ENCODE measurements at regions not wholly inside any gene's neighbourhood (a gene's known extent, or its start where the extent isn't known, plus 50 kb on each side); places are given as distances from the start of the nearest gene placed in this dataset.

DNA sequence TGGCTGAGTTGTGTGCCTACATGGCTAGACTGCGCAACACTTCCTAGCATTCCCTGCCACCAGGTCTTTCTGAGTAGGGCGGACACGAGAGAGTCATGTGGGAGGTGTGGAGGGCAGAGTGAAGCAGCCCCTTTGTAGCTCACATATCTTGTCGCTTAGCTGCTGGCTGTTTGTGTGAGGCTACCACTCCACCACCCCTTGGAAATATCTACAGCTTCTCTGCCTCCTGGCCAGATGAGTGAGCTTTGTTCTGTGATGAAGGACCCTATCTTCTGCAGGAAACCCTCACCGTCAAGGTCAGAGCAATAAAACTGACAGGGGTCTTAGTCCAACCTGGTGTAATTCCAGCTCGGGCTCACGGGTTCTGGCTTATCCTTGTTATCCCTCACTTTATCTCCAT lies 232.1 kb upstream of the ASIC2 start:
- no peaks in the 10 kb centered on the region for H3K4me1 ChIP-seq (ENCODE audit: insufficient read depth)
- 27 to 37% (median 28%) methylated on average over 7 of the region's 7 CpGs for WGBS, 3 donors
- intact Hi-C loops (cut with DNase I), result loop anchor here in 1 of 4 donors (10.0 kb wide), 1 partner anchor 120 kb away; no protein-coding TSS in a partner anchor
- no peaks in the 10 kb centered on the region for H3K36me3 ChIP-seq
- no peak overlapping the region for H3K27ac ChIP-seq
- no peak for DNase-seq
- H3K9me3 ChIP-seq, result peaks cover 0 to 5% of the 10 kb centered on the region in 2 donors
- H3K4me3 ChIP-seq, result no peak overlapping the region
- no peak for TF ChIP-seq EP300 (IDR thresholded peaks at IDR 0.05)
- TF ChIP-seq CTCF (IDR thresholded peaks at IDR 0.05), result no peak
- no peak for TF ChIP-seq POLR2A (IDR thresholded peaks at IDR 0.05)
- H3K27me3 ChIP-seq, result no peaks in the 10 kb centered on the region

- WGBS, 3 donors, result 68 to 77% (median 74%) methylated on average over 5 of the region's 5 CpGs
- intact Hi-C loops (cut with DNase I), result loop anchor here in 1 of 4 donors (10.0 kb wide), 1 partner anchor 122 kb away; no protein-coding TSS in a partner anchor
- H3K27ac ChIP-seq, result no peak overlapping the region
- no peak for TF ChIP-seq POLR2A (IDR thresholded peaks at IDR 0.05)
- no peak for TF ChIP-seq CTCF (IDR thresholded peaks at IDR 0.05)
- TF ChIP-seq EP300 (IDR thresholded peaks at IDR 0.05), result no peak
- H3K9me3 ChIP-seq, result peaks cover 0 to 5% of the 10 kb centered on the region in 2 donors
- no peak overlapping the region for H3K4me3 ChIP-seq
- no peaks in the 10 kb centered on the region for H3K4me1 ChIP-seq (ENCODE audit: insufficient read depth)
- no peaks in the 10 kb centered on the region for H3K27me3 ChIP-seq
- no peaks in the 10 kb centered on the region for H3K36me3 ChIP-seq
- DNase-seq, result no peak
These were observed 233.6 kb upstream of the ASIC2 start for GRCh38 chr17:33526717-33527116.

- DNase-seq, result no peak
- intact Hi-C loops (cut with DNase I), result loop anchor here in 1 of 4 donors (10.0 kb wide), 1 partner anchor 122 kb away; no protein-coding TSS in a partner anchor
- Histone ChIP-seq H3K27me3 (no peaks in the 10 kb centered on the region), H3K4me3 (no peak overlapping the region), H3K27ac (no peak overlapping the region), H3K4me1 (ENCODE audit: insufficient read depth) (no peaks in the 10 kb centered on the region), H3K9me3 (peaks cover 0 to 5% of the 10 kb centered on the region in 2 donors), H3K36me3 (no peaks in the 10 kb centered on the region)
- TF ChIP-seq EP300 (IDR thresholded peaks at IDR 0.05), result no peak
- WGBS, 3 donors, result 64 to 82% (median 72%) methylated on average over 3 of the region's 3 CpGs
These were observed 234.2 kb upstream of the ASIC2 start for GRCh38 chr17:33527290-33527689.

DNA sequence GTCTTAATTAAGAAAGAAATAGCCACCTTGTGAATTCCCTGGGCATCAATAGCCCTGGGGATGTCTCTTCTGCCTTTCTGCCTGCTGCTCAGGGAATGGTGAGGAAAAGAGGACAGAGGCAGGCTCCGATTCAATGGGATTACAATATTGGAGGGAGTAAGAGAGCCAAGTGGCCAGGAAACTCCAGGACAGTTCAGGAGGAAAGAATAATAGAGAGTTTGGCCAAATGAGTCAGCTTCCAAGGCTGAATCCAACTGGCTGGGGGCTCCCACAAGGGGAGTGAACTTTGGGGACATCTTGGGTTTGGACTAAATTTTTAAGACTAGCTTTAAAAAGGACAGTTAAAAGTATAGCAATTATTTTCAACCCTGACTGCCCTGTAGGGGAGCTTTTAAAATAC lies 235.8 kb upstream of the ASIC2 start:
- intact Hi-C loops (cut with DNase I), result loop anchor here in 1 of 4 donors (10.0 kb wide), 1 partner anchor 124 kb away; no protein-coding TSS in a partner anchor
- Histone ChIP-seq H3K27me3 (no peaks in the 10 kb centered on the region), H3K36me3 (no peaks in the 10 kb centered on the region), H3K4me3 (no peak overlapping the region), H3K4me1 (ENCODE audit: insufficient read depth) (no peaks in the 10 kb centered on the region), H3K27ac (no peak overlapping the region), H3K9me3 (peaks cover 0 to 5% of the 10 kb centered on the region in 2 donors)
- WGBS, 3 donors, result 37 to 62% (median 43%) methylated on average over 1 of the region's 1 CpG
- TF ChIP-seq POLR2A (IDR thresholded peaks at IDR 0.05) (no peak), EP300 (IDR thresholded peaks at IDR 0.05) (no peak), CTCF (IDR thresholded peaks at IDR 0.05) (no peak)
- no peak for DNase-seq

DNA sequence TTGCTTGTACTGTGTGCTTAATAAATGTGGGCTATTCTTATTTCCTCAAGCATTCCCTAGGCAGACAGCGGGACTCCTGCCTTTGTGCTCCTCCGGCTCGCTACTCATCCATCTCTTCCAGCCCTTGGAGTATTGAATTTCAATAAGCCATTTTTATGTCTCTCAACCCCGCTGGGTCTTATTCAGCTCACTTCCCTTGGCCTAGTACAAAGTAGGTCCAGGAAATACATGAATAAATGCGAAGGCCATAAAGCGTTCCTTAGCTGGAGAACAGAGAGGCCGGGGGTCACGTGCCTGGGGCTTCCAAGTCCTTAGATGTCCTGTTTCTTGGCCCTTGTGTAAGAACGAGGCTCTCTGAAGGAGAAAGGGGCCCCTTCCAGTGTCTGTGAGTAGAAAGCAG lies 236.7 kb upstream of the ASIC2 start:
- Histone ChIP-seq H3K27me3 (no peaks in the 10 kb centered on the region), H3K27ac (no peak overlapping the region), H3K4me1 (ENCODE audit: insufficient read depth) (no peaks in the 10 kb centered on the region), H3K9me3 (peaks cover 0 to 5% of the 10 kb centered on the region in 2 donors), H3K36me3 (no peaks in the 10 kb centered on the region), H3K4me3 (no peak overlapping the region)
- WGBS, 3 donors, result 78 to 84% (median 81%) methylated on average over 9 of the region's 9 CpGs
- intact Hi-C loops (cut with DNase I), result loop anchor here in 1 of 4 donors (10.0 kb wide), 2 partner anchors 125 to 1745 kb away; no protein-coding TSS in a partner anchor
- no peak for DNase-seq
- TF ChIP-seq POLR2A (IDR thresholded peaks at IDR 0.05), result no peak
- no peak for TF ChIP-seq CTCF (IDR thresholded peaks at IDR 0.05)
- no peak for TF ChIP-seq EP300 (IDR thresholded peaks at IDR 0.05)
